HG03571 (cell line): ENCODE measurements at regions not wholly inside any gene's neighbourhood (a gene's known extent, or its start where the extent isn't known, plus 50 kb on each side); places are given as distances from the start of the nearest gene placed in this dataset.
"Not testable (repeated sequence)": the region's sequence is repeated elsewhere in the genome, so short reads cannot be mapped to it uniquely, and the experiment has no call there.

Source experiments
- ATAC-seq: cut with Tn5 transposase; IDR thresholded peaks from one replicate; pipeline ENCODE4 v1.9.1; 2021; ENCODE audit not compliant: unreplicated experiment

- ATAC-seq, result no peak
Observed at GRCh38 chr1:3989465-3989864, 89.4 kb upstream of the C1orf174 start.

DNA sequence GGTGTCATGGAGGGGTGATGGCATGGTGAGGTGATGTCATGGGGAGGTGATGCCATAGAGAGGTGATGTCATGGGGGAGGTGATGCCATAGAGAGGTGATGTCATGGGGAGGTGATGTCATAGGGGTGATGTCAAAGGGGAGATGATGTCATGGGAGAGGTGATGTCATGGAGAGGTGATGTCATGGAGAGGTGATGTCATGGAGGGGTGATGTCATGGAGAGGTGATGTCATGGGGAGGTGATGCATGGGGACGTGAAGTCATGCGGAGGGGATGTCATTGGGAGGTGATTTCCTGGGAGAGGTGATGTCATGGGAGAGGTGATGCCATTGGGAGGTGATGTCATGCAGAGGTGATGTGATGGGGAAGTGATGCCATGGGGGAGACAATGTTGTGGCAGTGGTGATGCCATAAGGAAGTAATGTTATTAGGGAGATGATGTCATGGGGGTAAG lies 92.1 kb upstream of the C1orf174 start:
- ATAC-seq, result no peak

DNA sequence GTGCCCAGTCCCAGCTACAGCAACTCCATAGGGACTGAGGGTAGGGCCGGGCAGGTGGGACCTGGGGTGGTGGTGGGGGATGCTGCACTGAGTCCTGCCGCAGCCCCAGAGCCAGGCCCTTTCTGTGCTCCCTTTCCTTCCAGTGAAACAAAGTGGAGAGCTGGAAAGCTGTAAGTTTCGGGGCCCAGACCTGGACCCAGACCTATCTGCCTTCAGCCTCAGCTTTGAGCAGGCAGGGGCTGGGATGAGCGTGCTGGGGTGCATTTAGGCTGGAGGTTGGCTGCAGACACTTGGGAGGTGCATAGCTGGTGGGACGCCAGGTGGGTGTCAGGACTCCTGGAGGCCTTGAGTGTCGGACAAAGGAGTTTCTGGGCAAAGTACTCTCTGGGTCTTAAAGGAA lies 92.7 kb upstream of the C1orf174 start:
- ATAC-seq, result no peak

GRCh38 chr1:3993619-3994375 lies 93.7 kb upstream of the C1orf174 start:
- no peak for ATAC-seq

DNA sequence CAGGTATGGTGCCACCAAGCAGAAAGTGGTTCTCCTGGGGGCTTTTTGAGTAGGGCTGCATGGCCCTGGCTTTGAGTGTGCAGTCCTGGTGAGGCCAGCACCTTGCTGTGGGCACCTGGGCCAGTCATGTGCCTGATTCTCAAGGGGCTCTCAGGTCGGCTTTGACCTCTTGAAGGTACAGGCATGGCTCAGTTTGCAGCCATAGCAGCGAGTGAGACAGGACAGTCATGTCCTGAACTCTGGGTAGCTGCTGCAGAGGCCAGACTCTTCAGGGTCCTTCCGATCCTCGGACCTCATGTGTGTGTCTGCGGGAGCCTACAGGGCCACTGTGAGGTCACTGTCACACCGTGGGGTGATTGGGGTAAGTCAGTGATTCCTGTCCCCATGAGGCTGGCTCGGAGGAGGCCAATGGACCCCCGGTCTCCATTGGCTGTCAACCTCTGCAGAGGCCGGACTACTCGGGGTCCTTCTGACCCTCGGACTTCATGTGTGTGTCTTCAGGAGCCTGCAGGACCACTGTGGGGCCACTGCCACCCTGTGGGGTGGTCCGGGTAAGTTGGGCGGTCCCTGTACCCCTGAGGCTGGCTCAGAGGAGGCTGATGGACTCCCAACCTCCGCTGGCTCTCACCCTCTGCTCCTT lies 95.2 kb upstream of the C1orf174 start:
- ATAC-seq, result no peak

- no peak for ATAC-seq
Observed at GRCh38 chr1:3996846-3997705, 97.0 kb upstream of the C1orf174 start.

- ATAC-seq, result no peak
Observed at GRCh38 chr1:3998086-3998485, 98.0 kb upstream of the C1orf174 start.

DNA sequence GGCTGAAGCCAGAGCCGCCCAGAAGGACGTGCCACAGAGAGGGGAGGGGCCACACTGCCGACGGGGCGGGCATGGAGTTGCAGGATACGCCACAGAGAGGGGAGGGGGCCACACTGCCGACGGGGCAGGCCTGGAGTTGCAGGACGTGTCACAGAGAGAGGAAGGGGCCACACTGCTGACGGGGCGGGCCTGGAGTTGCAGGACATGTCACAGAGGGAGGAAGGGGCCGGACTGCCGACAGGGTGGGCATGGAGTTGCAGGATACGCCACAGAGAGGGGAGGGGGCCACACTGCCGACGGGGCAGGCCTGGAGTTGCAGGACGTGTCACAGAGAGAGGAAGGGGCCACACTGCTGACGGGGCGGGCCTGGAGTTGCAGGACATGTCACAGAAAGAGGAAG lies 99.4 kb upstream of the C1orf174 start:
- not testable (repeated sequence) for ATAC-seq

DNA sequence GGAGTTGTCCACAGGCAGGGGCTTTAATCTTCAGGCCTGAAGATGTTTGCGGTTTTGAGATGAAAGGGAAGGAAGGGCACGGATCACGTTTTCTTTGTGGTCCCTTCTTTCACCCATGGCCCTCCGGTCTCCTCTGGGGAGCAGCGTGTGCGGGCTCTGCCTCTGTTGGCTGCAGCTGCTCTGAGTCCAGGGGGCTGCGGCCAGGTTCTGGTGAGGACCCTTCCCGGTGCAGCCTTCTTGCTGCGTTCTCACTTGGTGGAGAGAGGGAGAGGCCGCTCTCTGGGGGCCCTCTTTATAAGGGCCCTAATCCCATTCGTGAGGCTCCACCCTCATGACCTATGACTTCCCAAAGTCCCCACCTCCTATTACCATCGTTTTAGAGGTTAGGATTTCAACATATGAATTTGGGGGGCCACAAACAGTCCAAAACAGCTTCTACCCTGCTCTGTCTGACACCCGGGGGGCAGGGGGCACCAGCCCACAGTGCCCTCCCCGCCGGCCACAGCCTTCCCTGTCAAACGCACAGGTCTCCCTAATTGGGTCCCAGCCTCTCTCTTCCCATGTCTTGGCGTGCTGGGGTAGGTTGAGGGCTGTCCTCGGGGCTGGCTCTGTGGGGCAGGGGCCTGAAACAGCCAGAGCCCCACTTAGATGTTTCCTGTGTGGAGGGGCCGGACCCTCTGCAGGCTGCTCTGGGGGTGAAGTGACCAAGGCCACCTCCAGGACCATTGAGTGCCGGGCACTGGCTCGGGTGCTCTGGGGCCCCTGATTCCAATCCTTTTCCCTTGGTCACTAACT lies 100.1 kb upstream of the C1orf174 start:
- ATAC-seq, result no peak

DNA sequence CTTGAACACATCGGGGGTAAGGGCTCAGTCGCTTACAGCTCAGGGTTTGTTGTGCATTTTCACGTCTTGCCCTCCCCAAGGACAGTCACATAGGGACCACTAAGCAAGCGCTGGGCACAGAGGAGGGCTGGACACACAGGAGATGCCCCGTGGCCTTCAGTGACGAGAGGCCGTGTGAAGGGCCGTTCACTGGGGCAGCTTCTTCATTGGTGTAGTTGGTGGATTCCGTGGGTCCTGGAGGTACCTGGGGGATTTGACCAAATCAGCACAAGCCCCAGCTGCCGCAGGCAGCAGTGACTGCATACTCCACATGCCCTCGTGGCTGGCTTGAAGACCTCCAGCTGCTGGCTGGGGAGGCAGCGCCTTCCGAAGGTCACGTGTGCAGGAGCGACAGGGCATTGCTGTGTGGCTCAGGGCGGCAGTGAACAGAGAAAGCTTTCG lies 100.8 kb upstream of the C1orf174 start:
- ATAC-seq, result no peak

DNA sequence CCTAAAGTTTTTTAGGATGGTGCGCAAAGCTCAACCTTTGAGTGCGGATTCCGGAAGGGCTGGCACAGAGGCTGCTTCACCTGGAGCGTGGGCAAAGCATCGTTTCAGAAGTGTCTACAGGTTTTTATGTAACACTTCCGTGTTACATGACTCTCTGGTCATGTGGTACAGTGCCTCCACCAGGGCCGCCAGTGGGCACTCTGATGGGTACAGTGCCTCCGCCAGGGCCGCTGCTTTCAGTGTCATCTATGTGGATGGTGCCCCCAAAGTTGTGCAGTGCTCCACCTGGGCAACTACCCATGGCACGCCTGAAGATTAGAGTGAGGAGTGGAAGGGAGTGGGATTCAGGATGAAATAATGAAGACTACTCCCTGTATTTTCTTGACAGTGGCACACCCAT lies 101.4 kb upstream of the C1orf174 start:
- no peak for ATAC-seq

- ATAC-seq, result no peak
Observed at GRCh38 chr1:4002061-4002521, 102.0 kb upstream of the C1orf174 start.

- no peak for ATAC-seq
Observed at GRCh38 chr1:4002741-4003140, 102.7 kb upstream of the C1orf174 start.

DNA sequence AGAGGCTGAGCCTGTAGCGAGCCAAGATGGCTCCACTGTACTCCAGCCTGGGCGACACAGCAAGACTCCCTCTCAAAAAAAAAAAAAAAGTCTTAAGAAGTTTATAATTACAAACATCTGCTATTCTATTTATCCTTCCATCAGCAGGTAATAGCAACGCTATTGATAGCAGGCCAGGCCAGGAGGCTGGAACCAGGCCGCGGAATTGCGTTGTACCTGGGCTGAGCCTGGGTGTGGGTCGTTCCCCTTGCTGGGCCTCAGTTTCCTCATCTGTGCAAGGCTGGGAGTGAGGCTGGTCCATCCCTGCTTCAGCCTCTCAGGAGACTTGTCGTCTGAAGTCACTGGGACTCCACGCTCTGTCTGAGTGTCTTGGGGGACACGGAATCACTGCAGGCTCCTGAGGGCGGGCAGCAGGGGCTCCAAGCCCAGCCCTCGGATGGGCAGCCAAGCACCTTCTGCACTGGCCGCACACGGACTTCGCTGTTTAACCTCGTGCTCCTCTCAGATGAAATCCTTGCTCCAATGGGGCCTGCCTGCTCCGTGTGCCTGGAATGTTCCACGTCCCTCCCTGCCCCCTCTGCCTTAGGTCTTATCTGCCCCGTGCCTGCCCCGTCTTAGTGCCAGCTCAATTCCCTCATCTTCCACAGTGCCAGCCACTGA lies 103.9 kb upstream of the C1orf174 start:
- ATAC-seq, result no peak

GRCh38 chr1:4004635-4005430 lies 104.8 kb upstream of the C1orf174 start:
- no peak for ATAC-seq

DNA sequence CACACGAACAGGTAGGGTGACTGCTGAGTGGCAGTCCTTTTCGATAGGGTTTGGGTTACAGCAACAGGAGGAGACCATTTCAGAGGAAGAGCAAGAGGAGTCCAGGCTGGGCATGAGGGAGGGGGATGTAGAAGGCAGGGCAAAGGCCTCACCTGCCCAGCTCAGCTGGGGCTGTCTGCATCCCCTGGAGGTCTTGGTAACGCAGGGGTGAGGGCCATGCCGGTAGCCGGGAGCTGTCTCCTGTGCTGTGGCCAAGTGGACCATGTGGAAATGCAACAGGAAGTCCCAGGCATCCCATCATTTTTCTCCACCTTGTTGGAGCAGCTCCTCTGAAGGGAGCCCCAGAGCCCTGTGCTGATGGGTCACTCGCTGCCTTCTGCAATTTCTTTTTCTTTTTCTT lies 105.4 kb upstream of the C1orf174 start:
- no peak for ATAC-seq

DNA sequence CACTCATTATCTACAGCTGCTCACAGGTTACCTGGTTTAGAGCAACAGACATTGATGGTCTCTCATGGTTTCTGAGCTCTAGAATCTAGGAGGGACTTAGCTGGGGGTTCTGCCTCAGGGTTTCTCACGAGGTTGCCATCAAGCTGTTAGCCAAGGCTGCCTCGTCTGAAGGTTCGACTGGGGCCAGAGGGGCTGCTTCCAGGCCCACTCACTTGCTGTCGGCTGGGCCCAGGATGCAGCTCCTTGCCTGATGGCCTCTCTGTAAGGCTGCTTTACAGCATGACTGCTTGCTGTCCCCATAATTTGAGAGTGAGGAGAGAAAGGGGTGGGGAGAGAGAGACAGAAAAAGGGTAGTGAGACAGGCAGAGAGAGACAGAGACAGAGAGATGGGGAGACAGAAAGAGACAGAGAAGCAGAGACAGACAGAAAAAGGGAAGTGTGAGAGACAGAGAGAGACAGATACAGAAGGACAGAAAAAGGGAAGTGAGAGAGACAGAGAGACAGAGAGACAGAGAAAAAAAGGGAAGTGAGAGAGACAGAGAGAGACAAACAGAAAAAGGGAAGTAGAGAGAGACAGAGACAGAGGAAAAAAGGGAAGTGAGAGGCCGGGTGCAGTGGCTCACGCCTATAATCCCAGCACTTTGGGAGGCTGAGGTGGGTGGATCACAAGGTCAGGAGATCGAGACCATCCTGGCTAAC lies 106.8 kb upstream of the C1orf174 start:
- no peak for ATAC-seq

- ATAC-seq, result no peak
Observed at GRCh38 chr1:4010284-4010683, 110.2 kb upstream of the C1orf174 start.
